ENCODE measurements at regions not wholly inside any gene's neighbourhood (a gene's known extent, or its start where the extent isn't known, plus 50 kb on each side); places are given as distances from the start of the nearest gene placed in this dataset.

DNA sequence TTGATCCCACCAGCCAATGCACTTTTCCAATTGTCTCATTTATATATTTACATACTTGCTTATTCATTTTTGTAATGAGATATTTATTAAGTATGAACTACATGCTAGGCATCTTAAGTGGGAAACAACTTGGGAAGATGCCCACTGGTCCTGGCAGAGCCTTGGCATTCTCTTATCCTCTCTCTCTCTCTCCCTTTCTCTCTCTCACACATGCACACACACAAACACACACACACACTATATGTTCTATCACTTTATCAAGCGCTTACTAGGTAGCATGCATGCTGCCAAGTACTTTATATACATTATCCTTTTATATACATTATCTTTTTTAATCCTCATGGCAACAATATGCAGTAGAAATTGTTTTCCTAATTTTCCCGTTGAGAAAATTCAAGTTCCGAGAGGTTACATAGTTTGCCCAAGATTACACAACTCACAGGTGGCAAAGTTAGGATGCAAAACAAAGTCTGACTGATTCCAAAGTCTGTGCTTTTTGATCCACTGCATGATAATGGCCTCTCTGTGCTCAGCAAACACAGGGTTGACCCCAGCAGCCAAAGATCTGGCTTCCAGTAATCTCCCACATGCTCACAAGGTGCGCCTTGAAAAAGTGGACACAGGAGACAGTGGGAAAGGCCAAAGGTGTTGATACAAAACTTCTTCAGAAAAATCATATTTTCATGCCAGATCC lies 173.1 kb upstream of the KLF3 start (continued):
- TF ChIP-seq, protein P1, sequence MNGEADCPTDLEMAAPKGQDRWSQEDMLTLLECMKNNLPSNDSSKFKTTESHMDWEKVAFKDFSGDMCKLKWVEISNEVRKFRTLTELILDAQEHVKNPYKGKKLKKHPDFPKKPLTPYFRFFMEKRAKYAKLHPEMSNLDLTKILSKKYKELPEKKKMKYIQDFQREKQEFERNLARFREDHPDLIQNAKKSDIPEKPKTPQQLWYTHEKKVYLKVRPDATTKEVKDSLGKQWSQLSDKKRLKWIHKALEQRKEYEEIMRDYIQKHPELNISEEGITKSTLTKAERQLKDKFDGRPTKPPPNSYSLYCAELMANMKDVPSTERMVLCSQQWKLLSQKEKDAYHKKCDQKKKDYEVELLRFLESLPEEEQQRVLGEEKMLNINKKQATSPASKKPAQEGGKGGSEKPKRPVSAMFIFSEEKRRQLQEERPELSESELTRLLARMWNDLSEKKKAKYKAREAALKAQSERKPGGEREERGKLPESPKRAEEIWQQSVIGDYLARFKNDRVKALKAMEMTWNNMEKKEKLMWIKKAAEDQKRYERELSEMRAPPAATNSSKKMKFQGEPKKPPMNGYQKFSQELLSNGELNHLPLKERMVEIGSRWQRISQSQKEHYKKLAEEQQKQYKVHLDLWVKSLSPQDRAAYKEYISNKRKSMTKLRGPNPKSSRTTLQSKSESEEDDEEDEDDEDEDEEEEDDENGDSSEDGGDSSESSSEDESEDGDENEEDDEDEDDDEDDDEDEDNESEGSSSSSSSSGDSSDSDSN (CRISPR knock-in tag; IDR thresholded peaks at IDR 0.05) = no peak
- TF ChIP-seq, protein P2, sequence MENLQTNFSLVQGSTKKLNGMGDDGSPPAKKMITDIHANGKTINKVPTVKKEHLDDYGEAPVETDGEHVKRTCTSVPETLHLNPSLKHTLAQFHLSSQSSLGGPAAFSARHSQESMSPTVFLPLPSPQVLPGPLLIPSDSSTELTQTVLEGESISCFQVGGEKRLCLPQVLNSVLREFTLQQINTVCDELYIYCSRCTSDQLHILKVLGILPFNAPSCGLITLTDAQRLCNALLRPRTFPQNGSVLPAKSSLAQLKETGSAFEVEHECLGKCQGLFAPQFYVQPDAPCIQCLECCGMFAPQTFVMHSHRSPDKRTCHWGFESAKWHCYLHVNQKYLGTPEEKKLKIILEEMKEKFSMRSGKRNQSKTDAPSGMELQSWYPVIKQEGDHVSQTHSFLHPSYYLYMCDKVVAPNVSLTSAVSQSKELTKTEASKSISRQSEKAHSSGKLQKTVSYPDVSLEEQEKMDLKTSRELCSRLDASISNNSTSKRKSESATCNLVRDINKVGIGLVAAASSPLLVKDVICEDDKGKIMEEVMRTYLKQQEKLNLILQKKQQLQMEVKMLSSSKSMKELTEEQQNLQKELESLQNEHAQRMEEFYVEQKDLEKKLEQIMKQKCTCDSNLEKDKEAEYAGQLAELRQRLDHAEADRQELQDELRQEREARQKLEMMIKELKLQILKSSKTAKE (CRISPR knock-in tag; IDR thresholded peaks at IDR 0.05; ENCODE audit: borderline replicate concordance) = peak; percentile 85
- TF ChIP-seq ZNF850 (CRISPR knock-in tag; conservative IDR thresholded peaks at IDR 0.05) (no peak), KDM4B (CRISPR knock-in tag; IDR thresholded peaks at IDR 0.05) (0 out of 2 replicates have a peak, but pooled peaks have one; percentile 33), EZH2 (conservative IDR thresholded peaks at IDR 0.05; ENCODE audit: low read depth, low read length) (no peak), ZNF367 (CRISPR knock-in tag; IDR thresholded peaks at IDR 0.05; ENCODE audit: borderline replicate concordance) (no peak), U2AF2 (IDR thresholded peaks at IDR 0.05; ENCODE audit: low read depth, low read length) (no peak), PHF5A (CRISPR knock-in tag; IDR thresholded peaks at IDR 0.05; ENCODE audit: low read depth, unreplicated experiment) (peak; percentile 58), STAG1 (CRISPR knock-in tag; IDR thresholded peaks at IDR 0.05) (peak; percentile 50), ATF7 (IDR thresholded peaks at IDR 0.05) (no peak), ATF7 (CRISPR knock-in tag; IDR thresholded peaks at IDR 0.05) (no peak), ZKSCAN1 (IDR thresholded peaks at IDR 0.05; ENCODE audit: low read length) (no peak), ZIK1 (CRISPR knock-in tag; IDR thresholded peaks at IDR 0.05; ENCODE audit: borderline replicate concordance, low read depth) (no peak), ZSCAN22 (CRISPR knock-in tag; IDR thresholded peaks at IDR 0.05) (peak; percentile 45; the same call in 1 of the 2 replicates), ZBTB42 (CRISPR knock-in tag; IDR thresholded peaks at IDR 0.05) (no peak), ZNF251 (CRISPR knock-in tag; IDR thresholded peaks at IDR 0.05) (no peak), ARHGAP35 (CRISPR knock-in tag; IDR thresholded peaks at IDR 0.05; ENCODE audit: borderline replicate concordance) (no peak), ZNF160 (CRISPR knock-in tag; IDR thresholded peaks at IDR 0.05) (no peak), BORCS8-MEF2B (CRISPR knock-in tag; IDR thresholded peaks at IDR 0.05) (0 out of 2 replicates have a peak, but pooled peaks have one; percentile 34), SP140L (CRISPR knock-in tag; IDR thresholded peaks at IDR 0.05; ENCODE audit: borderline replicate concordance) (peak; percentile 82; the same call in 1 of the 2 replicates)
- TF ChIP-seq, protein P3, sequence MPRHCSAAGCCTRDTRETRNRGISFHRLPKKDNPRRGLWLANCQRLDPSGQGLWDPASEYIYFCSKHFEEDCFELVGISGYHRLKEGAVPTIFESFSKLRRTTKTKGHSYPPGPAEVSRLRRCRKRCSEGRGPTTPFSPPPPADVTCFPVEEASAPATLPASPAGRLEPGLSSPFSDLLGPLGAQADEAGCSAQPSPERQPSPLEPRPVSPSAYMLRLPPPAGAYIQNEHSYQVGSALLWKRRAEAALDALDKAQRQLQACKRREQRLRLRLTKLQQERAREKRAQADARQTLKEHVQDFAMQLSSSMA (CRISPR knock-in tag; IDR thresholded peaks at IDR 0.05) = no peak
- TF ChIP-seq, protein P4, sequence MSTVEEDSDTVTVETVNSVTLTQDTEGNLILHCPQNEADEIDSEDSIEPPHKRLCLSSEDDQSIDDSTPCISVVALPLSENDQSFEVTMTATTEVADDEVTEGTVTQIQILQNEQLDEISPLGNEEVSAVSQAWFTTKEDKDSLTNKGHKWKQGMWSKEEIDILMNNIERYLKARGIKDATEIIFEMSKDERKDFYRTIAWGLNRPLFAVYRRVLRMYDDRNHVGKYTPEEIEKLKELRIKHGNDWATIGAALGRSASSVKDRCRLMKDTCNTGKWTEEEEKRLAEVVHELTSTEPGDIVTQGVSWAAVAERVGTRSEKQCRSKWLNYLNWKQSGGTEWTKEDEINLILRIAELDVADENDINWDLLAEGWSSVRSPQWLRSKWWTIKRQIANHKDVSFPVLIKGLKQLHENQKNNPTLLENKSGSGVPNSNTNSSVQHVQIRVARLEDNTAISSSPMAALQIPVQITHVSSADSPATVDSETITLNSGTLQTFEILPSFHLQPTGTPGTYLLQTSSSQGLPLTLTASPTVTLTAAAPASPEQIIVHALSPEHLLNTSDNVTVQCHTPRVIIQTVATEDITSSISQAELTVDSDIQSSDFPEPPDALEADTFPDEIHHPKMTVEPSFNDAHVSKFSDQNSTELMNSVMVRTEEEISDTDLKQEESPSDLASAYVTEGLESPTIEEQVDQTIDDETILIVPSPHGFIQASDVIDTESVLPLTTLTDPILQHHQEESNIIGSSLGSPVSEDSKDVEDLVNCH (CRISPR knock-in tag; IDR thresholded peaks at IDR 0.05) = no peak
